ENCODE measurements at regions not wholly inside any gene's neighbourhood (a gene's known extent, or its start where the extent isn't known, plus 50 kb on each side); places are given as distances from the start of the nearest gene placed in this dataset.

DNA sequence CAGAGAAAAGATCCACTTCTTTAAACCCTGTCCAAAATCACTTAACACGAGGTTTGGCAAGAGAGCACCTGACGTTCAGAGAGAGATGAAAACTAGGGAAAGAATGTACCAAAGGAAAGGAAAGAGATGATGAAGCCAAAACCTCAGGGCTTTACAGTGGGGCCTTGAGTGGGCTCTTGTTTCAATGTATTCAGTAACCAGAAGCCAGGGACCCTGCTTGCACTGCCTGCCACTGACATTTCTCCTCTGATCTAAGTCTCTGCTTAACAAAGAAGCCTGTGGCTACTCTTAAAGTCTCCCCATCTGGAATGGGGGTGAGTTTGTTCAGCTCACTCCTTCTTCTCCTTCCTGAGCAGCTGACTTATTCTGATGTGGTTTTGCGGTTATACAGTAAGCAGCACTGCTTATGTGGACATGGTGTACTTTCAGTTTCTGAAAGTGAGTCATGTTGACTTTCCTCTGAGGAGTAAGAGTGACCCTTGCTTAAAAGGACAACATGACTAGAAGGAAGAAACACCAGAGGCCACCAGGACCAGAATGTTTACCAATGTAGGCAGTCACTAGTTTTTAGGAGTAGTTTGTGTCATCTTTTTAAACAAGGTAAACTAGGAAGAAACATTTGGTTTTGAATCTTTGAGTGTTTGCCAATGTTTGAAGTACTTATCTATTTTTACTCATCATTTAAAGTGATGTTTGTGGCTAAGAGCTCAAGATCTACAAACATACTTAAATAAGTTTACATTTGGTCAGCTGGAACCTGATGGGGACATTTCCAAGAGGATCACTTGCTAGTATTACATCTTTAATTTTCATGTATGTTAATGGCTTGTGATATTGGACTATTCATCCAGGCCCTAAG is 87.4 kb downstream of the FASLG start:
- Mint-ChIP-seq H3K36me3 (ENCODE audit: low read depth) (no peaks in the 10 kb centered on the region), H3K27ac (ENCODE audit: unreplicated experiment) (no peak overlapping the region), H3K4me3 (no peak overlapping the region), H3K27me3 (ENCODE audit: low read depth) (peaks cover 5% of the 10 kb centered on the region), H3K9me3 (no peaks in the 10 kb centered on the region), H3K4me1 (peaks cover 3% of the 10 kb centered on the region)
- no peak for DNase-seq (ENCODE audit: low read depth, low spot score)
- TF ChIP-seq, protein P1, sequence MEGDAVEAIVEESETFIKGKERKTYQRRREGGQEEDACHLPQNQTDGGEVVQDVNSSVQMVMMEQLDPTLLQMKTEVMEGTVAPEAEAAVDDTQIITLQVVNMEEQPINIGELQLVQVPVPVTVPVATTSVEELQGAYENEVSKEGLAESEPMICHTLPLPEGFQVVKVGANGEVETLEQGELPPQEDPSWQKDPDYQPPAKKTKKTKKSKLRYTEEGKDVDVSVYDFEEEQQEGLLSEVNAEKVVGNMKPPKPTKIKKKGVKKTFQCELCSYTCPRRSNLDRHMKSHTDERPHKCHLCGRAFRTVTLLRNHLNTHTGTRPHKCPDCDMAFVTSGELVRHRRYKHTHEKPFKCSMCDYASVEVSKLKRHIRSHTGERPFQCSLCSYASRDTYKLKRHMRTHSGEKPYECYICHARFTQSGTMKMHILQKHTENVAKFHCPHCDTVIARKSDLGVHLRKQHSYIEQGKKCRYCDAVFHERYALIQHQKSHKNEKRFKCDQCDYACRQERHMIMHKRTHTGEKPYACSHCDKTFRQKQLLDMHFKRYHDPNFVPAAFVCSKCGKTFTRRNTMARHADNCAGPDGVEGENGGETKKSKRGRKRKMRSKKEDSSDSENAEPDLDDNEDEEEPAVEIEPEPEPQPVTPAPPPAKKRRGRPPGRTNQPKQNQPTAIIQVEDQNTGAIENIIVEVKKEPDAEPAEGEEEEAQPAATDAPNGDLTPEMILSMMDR (conservative IDR thresholded peaks at IDR 0.05), result no peak

DNA sequence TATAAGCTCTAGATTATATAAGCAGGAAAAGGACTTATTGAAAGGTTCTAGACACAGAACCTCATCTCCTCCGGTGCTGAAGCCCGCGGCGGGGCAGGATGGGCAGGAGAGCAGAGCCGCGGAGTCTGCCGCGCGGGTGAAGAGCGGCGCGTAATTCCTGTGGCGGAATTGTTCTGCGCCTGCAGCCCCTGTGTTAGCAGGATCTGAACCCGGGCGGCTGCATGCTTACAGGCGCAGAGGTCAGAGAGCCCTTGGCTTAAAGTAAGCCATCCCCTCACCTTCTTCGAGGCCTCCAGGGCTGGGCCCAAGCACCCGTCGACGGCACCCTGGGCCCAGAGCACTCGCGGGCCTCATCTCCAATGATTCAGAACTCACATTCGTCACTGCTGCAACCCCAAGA is 89.3 kb downstream of the FASLG start:
- no peak for DNase-seq (ENCODE audit: low read depth, low spot score)
- no peaks in the 10 kb centered on the region for H3K9me3 Mint-ChIP-seq
- H3K4me3 Mint-ChIP-seq, result no peak overlapping the region
- peaks cover 4% of the 10 kb centered on the region for H3K4me1 Mint-ChIP-seq
- H3K36me3 Mint-ChIP-seq (ENCODE audit: low read depth), result no peaks in the 10 kb centered on the region
- H3K27me3 Mint-ChIP-seq (ENCODE audit: low read depth), result no peaks in the 10 kb centered on the region
- TF ChIP-seq, protein P1 (conservative IDR thresholded peaks at IDR 0.05), result no peak
- no peak overlapping the region for H3K27ac Mint-ChIP-seq (ENCODE audit: unreplicated experiment)

DNA sequence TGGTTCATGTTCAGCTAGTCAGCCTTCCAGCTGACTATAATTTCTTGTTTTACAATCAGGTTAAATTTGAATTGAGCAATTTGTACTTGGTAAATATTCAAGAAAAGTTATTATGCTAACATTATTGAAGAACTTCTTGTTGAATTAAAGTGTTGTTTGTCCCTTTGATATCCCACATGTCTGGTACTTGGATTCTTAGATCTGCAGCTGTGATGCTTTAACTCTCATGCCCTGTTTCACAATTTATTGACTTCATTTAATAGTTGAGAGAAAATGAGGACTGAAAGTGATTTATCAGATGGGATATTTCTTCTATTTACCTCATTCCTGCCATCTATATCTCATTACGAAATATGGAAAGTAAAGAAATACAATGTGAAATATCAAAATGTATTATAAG is 92.8 kb downstream of the FASLG start:
- DNase-seq (ENCODE audit: low read depth, low spot score), result no peak
- Mint-ChIP-seq H3K4me1 (peaks cover 4% of the 10 kb centered on the region), H3K27ac (ENCODE audit: unreplicated experiment) (no peak overlapping the region), H3K9me3 (peaks cover 4% of the 10 kb centered on the region), H3K36me3 (ENCODE audit: low read depth) (no peaks in the 10 kb centered on the region), H3K27me3 (ENCODE audit: low read depth) (no peaks in the 10 kb centered on the region), H3K4me3 (no peak overlapping the region)
- TF ChIP-seq, protein P1 (conservative IDR thresholded peaks at IDR 0.05), result no peak

DNA sequence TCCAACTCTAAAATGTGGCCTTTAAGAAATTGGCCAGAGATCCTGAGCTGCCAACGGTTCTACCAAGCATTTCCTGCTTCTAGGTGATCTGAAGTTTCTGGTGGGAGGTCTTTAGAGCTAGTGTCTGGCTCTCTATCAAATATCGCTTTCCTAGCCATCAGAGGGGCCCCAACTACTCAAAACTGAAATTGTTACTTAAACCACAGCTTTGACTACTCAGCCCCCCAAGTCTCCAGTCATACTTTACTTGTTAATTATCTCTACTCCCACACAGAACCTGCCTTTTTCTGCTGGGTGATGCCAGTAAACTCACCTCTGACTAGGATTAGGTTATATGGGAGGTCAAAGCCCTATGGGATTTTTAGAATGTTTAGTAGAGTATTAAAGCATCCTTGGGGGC is 95.1 kb downstream of the FASLG start:
- TF ChIP-seq, protein P1 (conservative IDR thresholded peaks at IDR 0.05), result no peak
- Mint-ChIP-seq H3K27me3 (ENCODE audit: low read depth) (no peaks in the 10 kb centered on the region), H3K36me3 (ENCODE audit: low read depth) (no peaks in the 10 kb centered on the region)

DNA sequence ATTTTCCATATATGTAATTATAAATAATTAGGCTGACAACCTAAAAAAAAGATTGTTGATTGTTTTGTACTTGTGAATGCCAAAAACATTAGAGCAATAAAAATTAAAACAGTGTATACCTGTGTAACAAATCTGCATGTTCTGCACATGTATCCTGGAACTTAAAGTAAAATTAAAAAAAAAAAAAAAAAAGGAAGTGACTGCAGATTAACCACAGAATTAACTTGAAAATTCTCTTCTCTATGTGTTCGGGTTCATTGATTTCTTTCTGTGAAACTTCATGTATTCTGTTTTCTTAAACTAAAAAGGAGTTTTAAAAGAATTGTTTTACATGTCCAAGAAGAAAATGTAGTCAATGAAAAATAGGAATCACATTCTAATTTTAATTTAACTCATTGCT is 95.7 kb downstream of the FASLG start:
- no peak overlapping the region for H3K4me3 Mint-ChIP-seq
- peaks cover 4% of the 10 kb centered on the region for H3K9me3 Mint-ChIP-seq
- TF ChIP-seq, protein P1 (conservative IDR thresholded peaks at IDR 0.05), result no peak
- no peaks in the 10 kb centered on the region for H3K36me3 Mint-ChIP-seq (ENCODE audit: low read depth)
- H3K4me1 Mint-ChIP-seq, result peaks cover 6% of the 10 kb centered on the region
- DNase-seq (ENCODE audit: low read depth, low spot score), result no peak
- no peaks in the 10 kb centered on the region for H3K27me3 Mint-ChIP-seq (ENCODE audit: low read depth)
- H3K27ac Mint-ChIP-seq (ENCODE audit: unreplicated experiment), result no peak overlapping the region

More for the DNA sequence above, 95.1 kb downstream of the FASLG start:
- H3K4me3 Mint-ChIP-seq, result no peak overlapping the region
- peaks cover 4% of the 10 kb centered on the region for H3K9me3 Mint-ChIP-seq
- H3K27ac Mint-ChIP-seq (ENCODE audit: unreplicated experiment), result no peak overlapping the region
- peaks cover 4% of the 10 kb centered on the region for H3K4me1 Mint-ChIP-seq
- no peak for DNase-seq (ENCODE audit: low read depth, low spot score)

Measured in neural crest cell (in vitro differentiated cells).